HG02938 (cell line): ENCODE measurements at regions not wholly inside any gene's neighbourhood (a gene's known extent, or its start where the extent isn't known, plus 50 kb on each side); places are given as distances from the start of the nearest gene placed in this dataset.
A peak's percentile ranks its signal among the peaks of the same experiment; 100 is the strongest.
"Not testable (repeated sequence)": the region's sequence is repeated elsewhere in the genome, so short reads cannot be mapped to it uniquely, and the experiment has no call there.

ENCODE experiments used
- ATAC-seq: cut with Tn5 transposase; IDR thresholded peaks from one replicate; pipeline ENCODE4 v1.9.1; 2021; ENCODE audit warnings: mild to moderate bottlenecking, moderate library complexity; ENCODE audit not compliant: unreplicated experiment

DNA sequence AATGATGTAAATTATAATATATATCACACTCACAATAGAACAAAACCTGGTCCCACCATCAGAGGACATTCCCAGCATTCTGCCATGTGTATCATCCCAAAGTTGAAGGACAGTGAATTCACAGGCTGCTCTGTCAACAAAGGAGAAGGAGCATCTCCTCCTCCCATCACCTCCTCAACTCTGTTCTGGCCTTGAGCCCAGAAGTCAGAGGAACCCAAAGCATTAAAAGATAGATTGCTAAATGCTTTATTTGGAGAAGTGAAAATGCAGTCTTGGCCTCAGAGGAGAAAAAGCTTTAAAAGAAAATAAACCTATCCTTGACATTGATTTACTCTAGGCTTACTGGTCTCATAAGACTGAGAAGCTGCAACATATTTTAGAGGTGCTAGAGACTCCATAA, 268.8 kb upstream of the RASGEF1B start:
- ATAC-seq: no peak

DNA sequence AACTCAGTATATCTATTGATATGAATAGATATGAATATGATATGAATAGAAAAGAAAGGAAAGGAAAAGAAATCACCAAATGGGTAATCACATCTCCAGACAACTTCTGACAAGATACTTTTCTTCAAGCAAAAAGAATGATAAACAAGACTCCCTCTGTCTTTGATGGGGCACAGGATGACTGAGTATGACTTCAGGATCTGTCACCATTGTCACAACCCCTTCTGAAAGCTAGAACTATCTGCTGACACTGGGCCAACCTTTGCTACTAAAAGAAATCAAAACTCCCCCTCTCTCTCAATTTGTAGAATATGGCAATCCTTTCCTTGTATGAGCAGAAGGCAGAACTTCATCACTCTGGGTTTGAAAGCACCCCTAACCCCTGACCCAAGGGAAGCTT, 267.2 kb upstream of the RASGEF1B start:
- ATAC-seq: no peak

DNA sequence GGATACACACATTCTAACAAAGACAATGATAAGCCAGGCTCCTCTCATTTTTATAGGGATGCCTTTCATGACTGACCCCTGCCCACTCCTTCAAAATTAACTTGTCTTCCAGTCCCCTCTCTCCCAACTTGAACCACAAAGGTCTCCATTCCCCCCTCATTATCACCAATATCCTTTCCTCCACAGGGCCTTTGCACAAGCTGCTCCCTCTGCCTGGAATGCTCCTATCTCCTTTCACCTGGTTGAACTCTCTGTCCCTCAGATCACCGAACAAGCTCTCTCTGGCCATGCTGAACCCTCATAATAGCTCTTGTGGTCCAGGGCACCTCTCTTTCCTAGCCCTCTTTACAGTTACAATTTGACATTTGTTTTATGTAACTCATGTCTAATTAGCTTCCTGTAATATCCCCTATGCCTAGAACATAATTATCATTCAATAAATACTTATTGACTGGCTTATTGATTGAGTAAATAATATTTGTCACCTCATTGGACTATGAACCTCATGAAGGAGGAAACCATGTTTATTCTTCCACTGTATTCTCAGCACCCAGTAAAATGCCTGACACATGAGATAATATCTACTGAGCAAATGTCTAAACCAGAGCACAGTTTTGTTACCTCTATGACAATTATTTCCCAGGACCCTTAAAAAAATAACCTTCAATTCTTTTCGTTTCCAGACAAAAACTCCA, 266.3 kb upstream of the RASGEF1B start:
- ATAC-seq: no peak

DNA sequence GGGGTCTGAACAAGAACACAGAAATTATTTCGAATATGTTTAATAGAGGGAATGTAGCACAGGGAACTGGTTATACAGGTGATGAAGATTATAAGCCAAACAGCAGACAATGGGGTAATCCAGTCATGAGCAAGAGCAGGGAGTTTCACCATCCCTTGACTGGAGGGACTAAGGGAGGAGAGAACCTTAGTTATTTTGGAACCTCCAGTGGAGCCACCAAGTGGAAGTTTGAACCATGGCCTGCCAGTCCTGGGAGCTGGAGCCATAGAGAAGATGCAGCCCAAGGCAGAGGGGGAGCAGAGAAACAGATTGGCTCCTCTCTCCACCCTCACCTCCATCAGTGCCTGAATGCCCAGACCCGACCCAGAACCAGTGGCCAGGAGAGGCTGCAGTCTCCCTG, 264.6 kb upstream of the RASGEF1B start:
- ATAC-seq: no peak

DNA sequence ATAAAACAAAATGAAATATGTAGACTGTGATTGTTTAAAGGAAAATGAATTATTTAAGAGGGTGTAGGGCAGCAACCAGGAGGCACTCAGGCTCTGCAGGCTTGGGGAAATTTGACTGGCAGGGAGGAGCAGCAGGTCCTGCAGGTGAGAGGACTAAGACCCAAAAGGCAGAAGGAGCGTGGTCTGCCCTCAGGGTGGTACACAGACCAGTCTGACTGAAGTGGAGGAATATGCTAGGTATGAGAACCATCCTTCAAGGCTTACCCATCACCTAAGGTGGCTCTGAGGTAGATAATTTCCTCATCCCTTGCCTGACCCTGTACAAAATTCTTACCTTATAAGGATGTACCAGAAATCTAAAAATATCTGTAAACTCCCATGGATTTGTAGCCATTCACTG, 261.3 kb upstream of the RASGEF1B start:
- ATAC-seq: no peak

DNA sequence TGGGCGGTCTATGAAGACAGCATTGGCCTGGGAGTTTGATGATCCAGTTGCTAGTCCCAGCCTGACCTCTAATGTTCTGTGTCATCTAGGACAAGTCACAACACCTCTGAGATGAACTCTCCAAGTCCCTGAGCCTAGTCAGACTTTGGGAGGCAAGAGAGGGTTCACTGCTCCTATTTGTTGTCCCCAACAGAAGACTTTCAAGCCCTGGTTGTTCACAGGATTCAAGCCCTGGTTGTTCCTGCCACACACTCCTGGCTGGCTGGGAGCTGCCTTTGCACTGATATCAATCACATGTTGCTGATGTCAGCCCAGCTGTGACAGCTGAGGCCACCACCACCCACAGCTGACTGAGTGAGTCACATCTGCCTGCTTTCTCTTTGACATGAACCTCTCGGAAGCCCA, 253.2 kb upstream of the RASGEF1B start:
- peak; percentile 98 for ATAC-seq

DNA sequence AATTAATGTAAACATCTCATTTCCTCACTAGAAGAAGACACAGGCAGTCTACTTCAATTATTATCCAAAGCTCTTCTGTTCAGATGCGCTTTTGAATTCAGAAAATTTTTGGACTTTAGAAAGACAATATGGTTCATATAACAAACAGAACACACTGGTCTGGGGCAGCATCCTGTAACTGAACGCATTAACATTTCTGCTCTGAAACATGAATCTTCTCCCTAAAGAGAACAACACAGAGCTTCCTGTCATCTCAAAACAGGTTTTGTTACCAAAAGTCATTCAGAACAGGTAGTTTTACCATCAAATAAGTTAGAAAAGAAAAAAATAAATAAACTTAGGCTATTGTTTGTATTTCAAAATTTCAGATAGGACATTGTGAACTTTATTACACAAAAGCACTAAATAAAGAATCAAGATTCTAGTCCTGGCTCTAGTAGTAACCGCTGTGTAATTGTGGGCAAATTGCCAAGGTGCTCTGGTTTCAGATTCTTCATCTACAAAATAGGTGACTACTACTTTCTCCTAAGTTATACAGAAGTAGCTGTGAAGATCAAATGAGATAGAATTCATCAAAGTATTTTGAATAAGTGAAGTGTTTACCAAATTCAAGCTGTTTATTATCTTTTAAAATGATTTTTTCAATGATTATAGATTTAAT, 252.3 kb upstream of the RASGEF1B start:
- ATAC-seq: no peak

DNA sequence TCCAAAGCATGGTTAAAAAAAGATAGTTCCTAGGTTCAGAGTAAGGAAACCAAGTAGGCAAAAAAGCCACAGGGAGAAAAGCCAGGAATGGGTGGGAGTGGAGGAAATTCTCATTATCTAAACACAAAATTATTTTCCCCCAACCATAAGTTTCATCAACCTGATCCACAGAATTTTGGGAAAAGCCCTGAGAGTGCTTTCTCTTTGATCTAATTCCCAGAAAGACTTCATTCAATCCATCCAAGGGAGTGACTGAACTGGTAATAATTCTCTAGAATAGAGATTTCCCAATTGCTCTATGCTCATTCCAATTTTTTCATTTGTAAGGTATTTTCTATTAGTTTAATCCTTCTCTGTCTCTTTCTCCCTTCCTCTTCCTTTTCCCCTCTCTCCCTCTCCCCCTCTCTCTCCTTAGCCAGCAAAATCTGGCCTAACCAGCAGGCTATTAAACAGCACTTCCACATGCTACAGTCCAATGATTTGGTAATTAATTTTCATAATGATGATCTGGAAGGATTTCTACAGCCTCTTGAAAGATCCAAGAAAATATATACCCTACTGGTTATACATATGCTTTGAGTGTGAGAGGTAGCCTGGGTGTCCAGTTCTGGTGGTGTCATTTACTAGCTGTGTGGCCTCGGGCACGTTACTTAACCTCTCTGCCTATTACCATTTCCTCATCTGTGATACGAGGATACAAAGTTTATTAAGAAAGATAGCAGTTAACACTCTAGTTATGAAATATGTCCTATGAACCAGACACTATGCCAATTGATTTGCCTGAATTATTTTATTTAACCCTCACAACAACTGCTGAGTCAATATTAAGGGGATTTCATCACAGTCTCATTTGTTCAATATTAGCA, 251.5 kb upstream of the RASGEF1B start:
- no peak for ATAC-seq

DNA sequence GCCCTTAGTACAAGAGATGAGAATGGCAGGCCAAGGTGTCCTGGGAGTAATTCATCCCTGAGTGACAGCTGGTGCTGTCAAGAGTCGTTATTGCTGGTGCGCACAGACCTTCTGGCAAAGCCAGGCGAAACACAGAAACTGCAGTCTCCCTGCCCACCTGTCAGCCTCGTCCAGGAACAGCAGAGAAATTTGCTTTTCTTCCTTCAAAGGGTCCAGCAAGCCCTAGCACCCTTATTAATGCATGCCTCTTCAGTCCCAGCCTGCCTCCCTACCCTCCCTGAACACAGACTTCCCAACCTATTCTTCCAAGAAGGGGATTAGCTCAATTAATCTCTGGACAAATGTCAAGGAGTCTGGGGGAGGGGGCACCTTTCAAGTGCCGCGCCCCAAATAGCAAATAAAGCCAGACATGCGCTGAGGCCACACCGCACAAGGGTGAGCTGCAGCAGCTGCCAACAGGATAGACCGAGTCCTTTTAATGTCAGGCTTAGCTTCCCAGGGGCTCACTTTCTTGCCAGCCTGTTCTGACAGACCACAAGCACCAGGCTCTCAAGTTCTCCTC, 250.7 kb upstream of the RASGEF1B start:
- no peak for ATAC-seq

DNA sequence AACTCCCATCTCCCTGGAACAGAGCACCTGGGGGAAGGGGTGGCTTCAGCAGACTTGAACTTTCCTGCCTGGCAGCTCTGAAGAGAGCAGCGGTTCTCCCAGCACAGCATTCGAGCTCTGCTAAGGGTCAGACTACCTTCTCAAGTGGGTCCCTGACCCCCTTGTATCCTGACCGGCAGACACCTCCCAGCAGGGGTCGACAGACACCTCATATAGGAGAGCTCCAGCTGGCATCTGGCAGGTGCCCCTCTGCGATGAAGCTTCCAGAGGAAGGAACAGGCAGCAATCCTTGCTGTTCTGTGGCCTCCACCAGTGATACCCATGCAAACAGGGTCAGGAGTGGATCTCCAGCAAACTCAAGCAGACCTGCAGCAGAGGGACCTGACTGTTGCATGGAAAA, 244.1 kb upstream of the RASGEF1B start:
- no peak for ATAC-seq

DNA sequence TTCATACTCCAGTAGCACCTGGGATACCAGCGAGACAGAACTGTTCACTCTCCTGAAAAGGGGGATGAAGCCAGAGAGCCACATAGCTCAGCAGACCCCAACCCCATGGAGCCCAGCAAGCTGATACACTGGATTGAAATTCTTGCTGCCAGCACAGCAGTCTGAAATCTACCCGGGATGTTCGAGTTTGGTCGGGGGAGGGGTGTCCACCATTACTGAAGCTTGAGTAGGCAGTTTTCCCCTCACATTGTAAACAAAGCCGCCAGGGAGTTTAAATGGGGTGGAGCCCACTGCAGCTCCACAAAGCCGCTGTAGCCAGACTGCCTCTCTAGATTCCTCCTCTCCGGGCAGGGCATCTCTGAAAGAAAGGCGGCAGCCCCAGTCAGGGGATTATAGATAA, 243.7 kb upstream of the RASGEF1B start:
- not testable (repeated sequence) for ATAC-seq

DNA sequence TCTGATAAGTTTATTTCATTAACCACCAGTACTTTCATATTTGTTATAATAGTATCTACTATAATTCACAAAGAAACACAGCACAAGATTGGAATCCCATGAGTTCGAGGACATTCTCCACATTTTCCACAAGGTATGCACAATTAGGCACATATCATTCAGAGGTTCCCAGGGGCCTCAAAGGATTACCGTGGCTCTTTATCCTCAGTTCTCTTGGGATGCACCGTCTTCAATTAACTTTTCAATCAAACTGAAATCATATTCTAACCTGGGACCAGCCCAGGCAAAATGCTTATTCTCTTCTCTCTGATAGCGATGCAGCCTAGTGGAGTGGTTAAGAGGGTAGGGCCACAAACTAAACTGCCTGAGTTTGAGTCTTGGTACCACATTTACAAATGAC, 242.6 kb upstream of the RASGEF1B start:
- no peak for ATAC-seq

DNA sequence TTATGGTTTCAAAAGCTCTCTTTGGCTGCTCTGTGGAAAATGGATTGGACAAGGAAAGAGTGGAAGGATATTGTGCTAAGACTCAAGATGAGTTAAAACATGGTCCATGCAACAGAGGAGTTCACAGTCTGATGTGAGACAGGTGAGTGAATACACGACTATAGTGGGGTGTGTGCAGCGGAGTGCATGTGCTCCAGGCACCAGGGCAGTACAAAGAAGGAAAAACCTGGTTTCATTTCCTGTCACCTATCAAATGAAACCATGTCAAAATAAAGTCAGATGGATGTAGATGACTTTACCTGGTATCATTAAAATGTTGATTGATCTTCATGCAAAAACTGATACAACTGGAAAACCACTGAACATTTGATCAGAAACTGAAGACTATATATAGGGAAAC, 241.0 kb upstream of the RASGEF1B start:
- no peak for ATAC-seq

DNA sequence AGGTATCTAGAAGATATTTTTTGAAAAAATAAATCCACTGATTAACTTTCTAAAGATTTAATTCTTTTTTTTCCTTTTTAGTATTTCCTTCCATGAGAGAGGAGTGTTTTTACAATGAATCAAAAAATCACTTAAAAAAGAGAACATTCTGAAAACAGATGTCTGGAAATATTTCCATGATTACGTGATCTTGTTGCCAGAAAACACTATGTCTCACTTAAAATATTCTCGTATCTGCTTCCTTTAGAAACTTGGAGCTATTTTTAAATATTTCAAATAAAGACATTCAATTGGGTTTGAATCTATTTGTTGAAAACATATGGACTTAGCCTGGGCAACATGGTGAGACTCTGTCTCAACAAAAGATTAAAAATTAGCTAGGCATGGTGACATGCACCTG, 232.8 kb upstream of the RASGEF1B start:
- no peak for ATAC-seq

DNA sequence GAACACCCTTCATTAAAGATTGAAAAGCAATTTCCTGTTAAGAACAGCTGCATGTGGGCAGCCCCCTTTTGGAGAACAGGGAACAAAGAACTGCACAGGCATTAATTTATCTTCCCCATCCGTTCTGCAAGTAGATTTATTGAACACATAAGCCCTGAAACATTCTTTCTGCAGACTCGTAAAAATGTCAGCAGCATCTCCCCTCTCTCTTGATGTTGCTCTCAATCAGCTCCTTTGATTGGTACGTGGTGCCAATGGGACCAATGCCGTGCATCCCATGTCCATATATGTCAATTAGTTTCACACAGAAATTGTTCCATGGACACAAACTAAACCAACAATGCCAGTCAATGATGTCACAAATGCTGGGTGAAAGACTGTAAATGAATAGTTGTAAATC, 228.5 kb upstream of the RASGEF1B start:
- no peak for ATAC-seq

DNA sequence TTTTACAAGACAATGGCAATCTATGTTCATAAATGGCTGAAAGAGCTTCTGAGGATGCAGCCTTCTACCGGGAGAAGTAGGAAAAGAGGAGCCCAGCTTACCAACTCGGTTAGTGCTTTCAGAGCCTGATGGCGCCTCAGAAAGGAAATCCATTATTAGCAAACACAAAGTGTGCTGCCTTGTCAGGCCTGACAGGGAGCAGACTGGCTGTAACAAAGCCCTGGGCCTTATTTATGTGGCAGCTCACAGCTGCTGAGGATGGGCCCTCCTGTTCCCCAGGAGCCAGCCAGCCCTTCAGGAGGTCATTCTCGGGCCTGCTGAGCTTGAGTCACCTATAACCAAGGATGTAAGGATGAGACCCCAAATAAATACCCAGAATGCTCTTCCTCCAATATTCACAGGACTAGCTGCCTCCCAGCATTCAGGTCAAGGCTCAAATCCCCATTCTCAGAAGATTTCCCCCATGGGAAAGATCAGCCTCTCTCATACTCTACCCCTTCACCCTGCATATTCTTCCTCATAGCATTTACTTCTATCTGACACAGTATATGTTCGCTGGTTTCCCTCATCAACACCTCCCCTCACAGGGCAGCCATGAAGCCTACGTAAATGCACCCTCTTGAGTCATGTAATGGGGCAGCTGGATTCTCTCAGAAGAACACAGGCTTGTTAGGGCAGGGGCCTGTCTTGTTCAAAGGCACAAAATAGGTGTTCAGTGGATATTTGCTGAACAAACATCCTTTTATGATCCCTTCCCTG, 227.0 kb upstream of the RASGEF1B start:
- no peak for ATAC-seq

DNA sequence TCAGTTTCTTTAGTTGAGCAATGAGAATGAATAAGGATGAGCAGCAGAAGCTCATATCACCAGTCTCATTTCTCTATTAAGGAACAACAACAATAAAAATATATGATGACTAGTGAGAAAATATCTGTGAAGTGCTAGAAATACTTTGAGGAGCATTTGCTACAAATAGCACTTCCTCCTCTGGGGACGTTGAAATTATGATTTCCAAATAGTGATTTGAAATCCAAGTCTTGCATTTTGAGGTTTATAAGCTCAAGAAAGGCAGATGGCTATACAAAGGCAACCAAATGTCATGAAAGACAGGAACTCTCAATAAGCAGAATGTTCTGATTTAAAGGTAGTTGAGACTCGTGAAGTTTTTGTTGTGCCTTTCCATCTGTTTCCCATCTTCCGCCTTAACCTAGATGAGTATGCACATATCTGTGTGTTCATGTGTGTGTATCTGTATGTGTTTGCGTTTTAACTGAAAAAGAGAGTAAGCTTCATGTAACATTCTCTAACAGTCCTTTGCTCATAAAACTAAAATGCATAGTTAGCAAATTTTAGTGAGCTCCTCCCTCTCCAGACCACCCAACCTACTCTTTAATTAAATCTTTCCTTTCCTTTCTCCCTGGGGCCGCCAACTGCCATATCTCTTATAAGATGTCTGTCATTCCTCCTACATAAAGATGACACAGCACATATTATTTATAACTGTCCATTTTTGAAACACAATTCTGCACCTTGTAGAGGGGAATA, 222.6 kb upstream of the RASGEF1B start:
- no peak for ATAC-seq

DNA sequence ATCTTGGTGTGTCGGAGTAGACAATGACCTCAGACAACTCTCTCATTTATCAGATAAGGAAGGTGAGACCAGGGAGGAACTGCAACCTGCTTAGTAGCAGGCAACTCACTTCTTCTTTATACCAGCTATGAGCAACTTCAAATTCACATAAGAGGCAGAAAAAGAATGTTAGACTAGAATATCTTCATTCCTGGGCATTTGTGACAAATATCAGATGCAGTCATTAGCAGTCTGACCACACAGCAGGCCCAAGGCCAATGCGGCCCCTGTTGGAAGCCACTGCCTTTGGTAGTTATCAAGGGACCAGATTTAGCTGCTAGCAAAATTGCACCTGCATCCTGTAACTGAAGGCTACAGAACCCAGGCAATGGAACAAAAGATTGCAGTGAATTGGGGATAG, 219.2 kb upstream of the RASGEF1B start:
- ATAC-seq: no peak

DNA sequence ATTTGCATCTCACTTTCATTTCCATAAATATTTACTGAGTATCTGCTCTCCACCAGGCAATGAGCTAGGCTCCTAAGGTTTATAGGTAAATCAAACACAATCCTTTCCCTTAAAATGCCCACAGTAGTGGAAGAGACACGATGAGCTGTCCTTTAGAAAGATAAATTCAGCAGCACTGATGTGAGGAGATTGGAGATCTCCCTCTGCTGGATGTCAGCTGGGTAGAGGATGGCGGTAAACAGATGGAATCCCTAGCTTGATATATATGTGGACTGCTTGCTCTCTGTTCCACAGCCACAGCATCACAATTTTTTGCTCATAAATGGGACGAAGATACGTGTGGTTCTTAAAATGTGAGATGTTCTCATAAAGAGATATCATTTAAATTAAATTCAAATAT, 216.4 kb upstream of the RASGEF1B start:
- no peak for ATAC-seq

DNA sequence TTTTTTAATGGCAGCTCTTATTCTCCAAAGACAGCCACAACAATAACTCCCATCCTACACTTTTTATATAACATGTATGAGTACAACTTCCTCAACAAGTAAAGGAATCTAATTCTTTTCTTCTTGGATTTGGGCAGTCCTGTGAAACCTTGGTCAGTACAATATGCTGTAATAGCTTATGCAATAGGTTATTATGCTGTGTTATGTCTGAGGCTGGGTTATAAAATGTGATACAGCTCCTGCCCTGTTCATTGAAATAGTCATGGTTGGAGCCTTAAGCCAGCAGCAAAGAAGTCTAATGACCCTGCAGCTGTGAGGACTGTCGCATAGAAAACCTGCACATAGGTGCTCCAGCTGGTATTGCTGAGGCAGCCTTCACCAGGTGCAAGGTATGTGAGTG, 215.8 kb upstream of the RASGEF1B start:
- no peak for ATAC-seq
